ENCODE measurements at regions not wholly inside any gene's neighbourhood (a gene's known extent, or its start where the extent isn't known, plus 50 kb on each side); places are given as distances from the start of the nearest gene placed in this dataset.

GRCh38 chr18:76721207-76721996, 101.0 kb upstream of the ZNF236 start:
- no peak overlapping the region for H3K4me3 ChIP-seq (ENCODE audit: low read length)
- DNase-seq (ENCODE audit: low read depth): no peak
- no peak for TF ChIP-seq CTCF (conservative IDR thresholded peaks at IDR 0.05; ENCODE audit: low read length)

- no peak for TF ChIP-seq CTCF (conservative IDR thresholded peaks at IDR 0.05; ENCODE audit: low read length)
- peak; percentile 9 for DNase-seq (ENCODE audit: low read depth)
- no peak overlapping the region for H3K4me3 ChIP-seq (ENCODE audit: low read length)
These were observed 101.7 kb upstream of the ZNF236 start for GRCh38 chr18:76720683-76721082.

GRCh38 chr18:76715012-76715610, 107.2 kb upstream of the ZNF236 start:
- no peak overlapping the region for H3K4me3 ChIP-seq (ENCODE audit: low read length)
- no peak for TF ChIP-seq CTCF (conservative IDR thresholded peaks at IDR 0.05; ENCODE audit: low read length)
- DNase-seq (ENCODE audit: low read depth): no peak

GRCh38 chr18:76713432-76713831, 108.9 kb upstream of the ZNF236 start:
- no peak for TF ChIP-seq CTCF (conservative IDR thresholded peaks at IDR 0.05; ENCODE audit: low read length)

GRCh38 chr18:76712511-76713140, 109.7 kb upstream of the ZNF236 start:
- no peak for TF ChIP-seq CTCF (conservative IDR thresholded peaks at IDR 0.05; ENCODE audit: low read length)
- H3K4me3 ChIP-seq (ENCODE audit: low read length): no peak overlapping the region
- no peak for DNase-seq (ENCODE audit: low read depth)

More at GRCh38 chr18:76713432-76713831, 108.9 kb upstream of the ZNF236 start:
- DNase-seq (ENCODE audit: low read depth): no peak
- H3K4me3 ChIP-seq (ENCODE audit: low read length): no peak overlapping the region

- DNase-seq (ENCODE audit: low read depth): no peak
These were observed 111.5 kb upstream of the ZNF236 start for GRCh38 chr18:76710646-76711520.

More at GRCh38 chr18:76710646-76711520, 111.5 kb upstream of the ZNF236 start:
- H3K4me3 ChIP-seq (ENCODE audit: low read length): no peak overlapping the region
- no peak for TF ChIP-seq CTCF (conservative IDR thresholded peaks at IDR 0.05; ENCODE audit: low read length)

Data from AG10803 (cell line).